GM21529 (cell line): ENCODE measurements at regions not wholly inside any gene's neighbourhood (a gene's known extent, or its start where the extent isn't known, plus 50 kb on each side); places are given as distances from the start of the nearest gene placed in this dataset.
"Not testable (repeated sequence)": the region's sequence is repeated elsewhere in the genome, so short reads cannot be mapped to it uniquely, and the experiment has no call there.

ENCODE experiments used
- ATAC-seq: cut with Tn5 transposase; IDR thresholded peaks from one replicate; pipeline ENCODE4 v1.9.1; 2021; ENCODE audit not compliant: unreplicated experiment

- ATAC-seq: no peak
Observed at GRCh38 chrX:7542587-7543380, 300.2 kb upstream of the VCX start.

- no peak for ATAC-seq
Observed at GRCh38 chrX:7522860-7523259, 320.1 kb upstream of the VCX start.

GRCh38 chrX:7515681-7516413, 327.1 kb upstream of the VCX start:
- no peak for ATAC-seq

- ATAC-seq: no peak
Observed at GRCh38 chrX:7514871-7515599, 327.9 kb upstream of the VCX start.

GRCh38 chrX:7512845-7513244, 330.1 kb upstream of the VCX start:
- ATAC-seq: no peak

DNA sequence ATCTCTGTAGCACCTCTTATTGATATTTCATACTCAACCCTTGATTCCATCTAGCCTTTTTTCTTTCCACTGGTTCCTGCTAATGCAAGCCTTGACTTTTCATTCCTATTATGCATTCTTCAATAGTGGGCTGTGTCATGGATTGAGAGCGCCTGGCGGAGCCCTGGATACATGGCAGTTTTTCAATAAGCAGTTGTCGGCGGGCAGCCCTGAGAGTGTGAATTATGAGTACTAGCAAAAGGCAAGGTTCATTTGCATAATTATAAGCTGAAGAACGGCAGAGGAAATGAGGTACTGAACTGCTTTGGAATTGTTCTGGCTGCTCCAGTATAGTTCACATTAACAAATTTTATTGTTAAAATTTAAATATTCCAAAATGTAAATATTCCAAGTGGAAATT, 339.7 kb upstream of the VCX start:
- ATAC-seq: no peak

DNA sequence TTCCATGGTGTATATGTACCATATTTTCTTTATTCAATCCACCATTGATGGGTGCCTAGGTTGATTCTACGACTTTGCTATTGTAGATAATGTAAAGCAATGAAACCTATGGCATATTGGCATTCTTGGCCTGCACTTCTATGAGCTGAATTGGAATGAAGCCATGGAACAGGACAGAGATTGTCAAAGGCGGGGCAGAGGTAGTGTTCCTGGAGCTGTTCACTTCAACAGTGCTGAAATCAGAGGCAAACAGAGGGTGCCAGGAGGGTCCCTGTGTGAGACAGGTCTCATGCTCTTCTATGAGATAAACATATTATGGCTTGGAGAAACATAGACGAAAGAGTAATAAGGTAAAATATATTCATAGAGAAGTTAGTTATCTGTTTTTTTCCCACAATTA, 342.6 kb upstream of the VCX start:
- no peak for ATAC-seq

- no peak for ATAC-seq
Observed at GRCh38 chrX:7486505-7486904, 338.6 kb upstream of the PUDP start.

DNA sequence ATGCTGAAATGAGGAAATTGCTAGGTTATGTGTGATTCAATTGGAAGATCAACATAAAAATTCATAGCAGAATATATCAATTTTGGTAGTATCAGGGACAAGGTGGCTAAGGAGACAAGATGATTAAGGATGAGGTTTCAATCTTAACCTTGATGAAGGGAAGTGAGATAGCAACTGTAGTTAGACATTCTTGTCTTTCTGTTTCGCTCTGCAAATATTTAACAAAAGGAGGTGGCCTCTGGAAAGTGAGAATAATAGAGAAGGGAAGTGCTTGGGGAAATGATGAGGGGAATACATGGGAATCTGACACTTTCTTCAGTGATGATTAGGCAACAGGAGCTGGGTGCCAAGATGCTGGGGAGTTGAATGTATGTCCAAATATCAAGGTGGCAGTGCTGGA, 337.1 kb upstream of the PUDP start:
- no peak for ATAC-seq

DNA sequence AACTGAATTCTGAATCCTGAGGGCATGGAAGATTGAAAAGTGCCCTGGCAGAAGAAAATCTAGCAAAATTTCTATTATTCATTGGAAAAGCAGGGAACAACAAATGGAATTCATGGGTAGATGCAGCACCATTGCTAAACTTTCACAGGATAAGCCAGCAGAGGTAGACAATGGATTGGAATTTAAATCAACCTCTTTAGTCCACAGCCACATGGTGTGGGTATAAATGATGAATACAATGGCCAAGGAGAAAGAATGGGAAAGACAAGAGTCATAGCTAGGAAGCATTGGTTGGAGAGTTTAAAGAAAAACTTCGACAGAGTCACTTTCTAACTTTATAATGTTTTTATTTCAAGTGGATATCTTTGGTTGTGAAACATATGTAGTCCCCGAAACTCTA, 332.8 kb upstream of the PUDP start:
- no peak for ATAC-seq

DNA sequence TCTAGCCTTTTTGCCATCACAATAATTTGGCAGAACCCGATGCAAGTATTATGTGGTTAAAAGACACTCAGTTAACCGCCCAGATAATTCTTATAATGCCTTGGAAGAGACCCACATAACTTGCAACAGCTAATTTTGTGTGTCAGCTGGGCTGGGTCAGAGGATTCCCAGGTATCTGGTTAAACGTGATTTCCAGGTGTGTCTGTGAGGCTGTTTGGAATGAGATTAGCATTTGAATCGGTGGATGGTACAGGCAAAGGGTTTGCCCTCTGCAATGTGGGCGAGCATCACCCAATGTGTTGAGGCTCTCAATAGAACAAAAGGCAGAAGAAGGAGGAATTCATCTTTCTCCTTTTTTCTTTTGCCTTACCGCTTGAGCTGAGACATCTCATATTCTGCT, 314.2 kb upstream of the PUDP start:
- no peak for ATAC-seq

DNA sequence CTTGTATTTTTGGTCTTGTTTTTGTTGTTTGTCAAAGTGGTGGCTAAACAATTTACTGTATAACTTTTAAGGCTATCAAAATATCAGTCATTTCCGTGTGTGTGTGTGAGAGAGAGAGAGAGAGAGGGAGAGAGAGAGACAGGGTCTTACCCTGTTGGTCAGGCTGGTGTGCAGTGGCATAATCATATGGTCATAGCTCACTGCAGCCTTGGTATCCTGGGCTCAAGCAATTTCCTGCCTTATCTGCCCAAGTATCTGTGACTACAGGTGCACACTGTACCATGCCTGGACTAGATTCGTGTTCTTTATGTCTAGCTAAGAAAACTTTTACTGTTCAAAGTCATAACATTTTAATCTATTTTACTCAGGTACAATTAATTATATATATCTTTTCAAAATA, 313.1 kb upstream of the PUDP start:
- ATAC-seq: not testable (repeated sequence)

DNA sequence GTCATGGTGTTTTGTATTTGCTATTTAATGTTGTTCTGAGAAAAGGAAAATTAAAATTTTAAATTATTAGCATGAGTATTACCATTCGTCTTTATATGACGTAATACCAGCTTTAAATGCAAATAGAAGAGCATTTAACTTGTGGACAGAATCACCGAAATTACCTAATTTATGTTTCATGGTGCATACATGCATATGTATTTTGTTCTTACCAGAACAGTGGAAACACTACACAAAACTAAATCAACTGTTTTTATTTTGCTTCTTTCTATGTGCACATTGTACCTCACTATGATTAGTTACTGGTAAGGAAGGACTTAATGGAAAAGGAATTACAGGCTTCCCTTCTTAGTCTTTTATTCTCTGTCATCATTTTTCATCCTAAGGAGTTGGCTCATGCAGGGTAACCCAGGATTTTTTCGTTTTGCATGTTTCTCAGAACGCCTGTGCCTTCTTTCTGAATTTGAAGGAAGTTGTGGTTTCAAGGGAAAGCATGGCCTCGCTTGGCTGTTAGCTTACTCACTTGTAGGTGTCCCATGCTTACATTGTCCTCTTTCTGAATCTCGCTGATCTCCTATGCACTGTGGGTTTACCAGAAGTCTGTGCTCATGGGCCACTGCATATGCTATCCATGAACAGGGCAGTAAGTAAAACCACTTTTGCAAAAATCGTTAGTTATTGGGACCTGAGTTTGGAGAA, 300.0 kb upstream of the PUDP start:
- ATAC-seq: no peak

- ATAC-seq: no peak
Observed at GRCh38 chrX:7446815-7447214, 298.9 kb upstream of the PUDP start.

DNA sequence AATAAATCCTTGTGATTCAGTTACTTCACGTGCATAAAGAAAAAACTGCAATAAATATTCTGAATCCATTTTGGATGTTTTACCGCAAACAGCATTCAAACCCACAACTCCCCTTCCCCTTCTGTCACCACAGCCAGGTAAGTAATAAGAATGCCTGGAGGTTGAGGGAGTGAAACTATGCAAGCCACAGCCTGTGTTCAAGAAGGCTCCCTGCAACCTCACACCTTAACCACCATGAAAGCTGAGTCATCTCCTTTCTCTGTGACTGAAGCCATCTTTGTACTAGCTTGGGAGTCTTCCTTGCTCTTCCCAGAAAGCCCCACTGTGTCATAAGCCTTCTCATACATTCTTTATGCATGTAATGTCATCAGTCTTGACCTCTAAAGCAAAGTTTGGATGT, 297.0 kb upstream of the PUDP start:
- peak; percentile 90 for ATAC-seq

GRCh38 chrX:7441586-7441985, 293.6 kb upstream of the PUDP start:
- ATAC-seq: no peak

DNA sequence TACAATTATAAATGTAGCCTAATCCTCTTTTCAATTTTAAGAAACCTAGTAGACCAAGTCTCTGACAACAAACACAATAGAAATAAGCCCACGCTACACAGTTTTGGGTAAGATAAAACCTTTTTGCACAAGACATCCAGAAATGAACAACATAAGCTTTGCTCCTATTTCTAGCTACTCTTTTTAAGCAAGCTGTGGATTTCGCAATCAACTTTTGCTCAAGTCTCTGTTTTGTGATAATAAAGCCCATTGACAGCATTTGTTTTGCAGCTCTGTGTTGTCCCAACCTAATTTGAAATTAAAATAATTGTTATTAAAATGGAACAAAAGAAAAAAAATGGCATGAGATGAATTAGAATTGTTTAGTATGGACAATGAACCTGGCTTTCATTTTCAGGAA, 287.9 kb upstream of the PUDP start:
- no peak for ATAC-seq

- no peak for ATAC-seq
Observed at GRCh38 chrX:7432901-7433300, 284.9 kb upstream of the PUDP start.

DNA sequence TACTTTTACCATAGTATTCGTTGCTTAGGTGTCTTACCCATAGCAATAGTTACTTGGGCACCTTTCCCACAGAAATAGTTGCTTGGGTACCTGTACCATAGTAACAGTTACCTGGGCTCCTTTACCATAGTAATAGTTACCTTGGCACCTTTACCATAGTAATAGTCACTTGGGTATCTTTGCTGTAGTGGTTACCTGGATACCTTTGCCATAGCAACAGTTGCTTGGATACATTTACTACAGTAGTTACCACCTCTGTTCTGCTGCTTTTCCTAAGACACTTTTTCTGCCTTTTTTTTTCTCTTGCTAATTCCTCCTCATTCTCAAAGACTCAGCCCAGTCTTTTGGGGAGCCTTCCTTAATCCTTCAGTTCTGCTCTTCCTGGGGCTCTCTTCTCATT, 272.8 kb upstream of the PUDP start:
- no peak for ATAC-seq

DNA sequence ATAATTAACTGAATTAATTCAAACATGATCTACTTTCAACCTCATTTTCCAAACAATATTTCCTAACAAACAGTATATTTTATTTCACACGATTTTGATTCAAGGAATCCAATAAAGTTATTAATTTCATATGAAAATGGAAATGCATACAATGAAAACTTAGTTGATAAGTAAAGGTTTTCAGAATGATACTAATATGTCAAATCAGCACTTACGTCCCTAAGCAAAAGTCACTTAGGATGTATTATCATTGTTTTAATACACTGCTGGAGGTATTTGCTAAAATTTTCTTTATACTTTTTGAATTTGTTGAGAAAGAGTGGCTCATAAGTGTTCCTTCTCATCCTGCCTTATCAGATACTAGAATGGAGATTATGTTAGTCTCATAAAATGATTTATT, 266.8 kb upstream of the PUDP start:
- ATAC-seq: no peak

DNA sequence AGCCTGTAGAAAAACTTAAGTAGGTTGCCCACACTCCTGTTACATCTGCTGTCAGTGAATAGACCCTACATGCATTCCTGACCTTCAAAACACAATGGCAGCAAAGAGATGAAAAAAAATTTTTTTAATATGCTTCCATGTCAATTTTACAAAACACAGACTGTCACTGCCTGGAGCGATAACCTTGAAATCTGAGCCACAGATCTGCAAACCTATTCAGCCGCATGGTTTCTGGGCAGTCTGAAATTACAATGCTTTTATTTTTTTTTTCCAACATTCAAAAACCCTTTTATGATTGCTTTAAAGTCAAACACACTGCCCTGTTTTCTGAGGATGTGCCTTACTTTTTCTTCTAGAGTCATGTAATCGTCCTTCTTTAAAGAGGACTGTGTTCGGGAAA, 264.9 kb upstream of the PUDP start:
- ATAC-seq: no peak
